HG03280 (cell line): ENCODE measurements at regions not wholly inside any gene's neighbourhood (a gene's known extent, or its start where the extent isn't known, plus 50 kb on each side); places are given as distances from the start of the nearest gene placed in this dataset.

Source experiments
- ATAC-seq: cut with Tn5 transposase; IDR thresholded peaks from one replicate; pipeline ENCODE4 v1.9.1; 2021; ENCODE audit warnings: mild to moderate bottlenecking, moderate library complexity; ENCODE audit not compliant: unreplicated experiment

GRCh38 chr13:54162069-54162468 lies 1133.5 kb downstream of the OLFM4 start:
- ATAC-seq, result no peak

GRCh38 chr13:54165581-54166215 lies 1137.1 kb downstream of the OLFM4 start:
- ATAC-seq, result no peak

GRCh38 chr13:54173996-54174395 lies 1145.4 kb downstream of the OLFM4 start:
- no peak for ATAC-seq

GRCh38 chr13:54175466-54175865 lies 1146.9 kb downstream of the OLFM4 start:
- ATAC-seq, result no peak

- ATAC-seq, result no peak
Measured at GRCh38 chr13:54177466-54177865, 1148.9 kb downstream of the OLFM4 start.

- no peak for ATAC-seq
Measured at GRCh38 chr13:54183166-54183565, 1154.6 kb downstream of the OLFM4 start.

GRCh38 chr13:54183728-54184127 lies 1155.1 kb downstream of the OLFM4 start:
- ATAC-seq, result no peak

GRCh38 chr13:54184576-54184975 lies 1156.0 kb downstream of the OLFM4 start:
- ATAC-seq, result no peak

GRCh38 chr13:54185101-54185500 lies 1156.5 kb downstream of the OLFM4 start:
- ATAC-seq, result no peak

- no peak for ATAC-seq
Measured at GRCh38 chr13:54185785-54186184, 1157.2 kb downstream of the OLFM4 start.

- ATAC-seq, result no peak
Measured at GRCh38 chr13:54187461-54187860, 1158.8 kb downstream of the OLFM4 start.

- ATAC-seq, result no peak
Measured at GRCh38 chr13:54194233-54195024, 1165.8 kb downstream of the OLFM4 start.

- no peak for ATAC-seq
Measured at GRCh38 chr13:54196684-54197083, 1168.1 kb downstream of the OLFM4 start.

GRCh38 chr13:54198911-54199310 lies 1170.3 kb downstream of the OLFM4 start:
- ATAC-seq, result no peak

GRCh38 chr13:54206626-54207025 lies 1178.0 kb downstream of the OLFM4 start:
- no peak for ATAC-seq

GRCh38 chr13:54210397-54211049 lies 1181.9 kb downstream of the OLFM4 start:
- no peak for ATAC-seq

- no peak for ATAC-seq
Measured at GRCh38 chr13:54216221-54216620, 1187.6 kb downstream of the OLFM4 start.

GRCh38 chr13:54226876-54227275 lies 1198.3 kb downstream of the OLFM4 start:
- ATAC-seq, result no peak

GRCh38 chr13:54232700-54233099 lies 1204.1 kb downstream of the OLFM4 start:
- no peak for ATAC-seq

- ATAC-seq, result no peak
Measured at GRCh38 chr13:54234607-54235006, 1206.0 kb downstream of the OLFM4 start.

GRCh38 chr13:54241719-54242118 lies 1213.1 kb downstream of the OLFM4 start:
- ATAC-seq, result no peak

GRCh38 chr13:54248306-54248705 lies 1219.7 kb downstream of the OLFM4 start:
- ATAC-seq, result no peak
